Keratinocyte (primary cell): ENCODE measurements at regions not wholly inside any gene's neighbourhood (a gene's known extent, or its start where the extent isn't known, plus 50 kb on each side); places are given as distances from the start of the nearest gene placed in this dataset.

ENCODE experiments used
- DNase-seq: peaks from one replicate; pipeline ENCODE4 v3.0.0-alpha.2; 2011; ENCODE audit warnings: low read depth, missing footprints, low spot score
- FAIRE-seq: peaks from 2 replicates; lab custom pipeline; 2011; peaks lifted over from hg19 to GRCh38; lab: Jason Lieb, UNC
- H2AFZ ChIP-seq: 2 replicates; pipeline ENCODE4 v1.6.0; 2012; ENCODE audit warnings: low read length, control low read depth, inconsistent platforms; ENCODE audit not compliant: control insufficient read depth
- H3K27ac ChIP-seq: 2 replicates; pipeline ENCODE4 v1.5.1; 2011; ENCODE audit warnings: low read length; ENCODE audit not compliant: control insufficient read depth, insufficient read depth
- H3K27me3 ChIP-seq: 3 replicates; pipeline ENCODE4 v1.6.0; 2011; ENCODE audit warnings: low read length; ENCODE audit not compliant: control insufficient read depth, insufficient read depth; ENCODE audit errors: extremely low read depth
- H3K36me3 ChIP-seq, 2 experiments: 2 replicates in 1 of 2; 3 replicates in 1 of 2; pipeline ENCODE4 v1.5.1; 2011; ENCODE audit warnings: low read length in 2 of 2, mild to moderate bottlenecking in 1 of 2; ENCODE audit not compliant: control insufficient read depth in 2 of 2, insufficient read depth in 2 of 2; ENCODE audit errors: extremely low read depth in 1 of 2
- H3K4me1 ChIP-seq: 3 replicates; pipeline ENCODE4 v1.5.1; 2011; ENCODE audit warnings: low read length; ENCODE audit not compliant: control insufficient read depth, insufficient read depth; ENCODE audit errors: extremely low read depth
- H3K4me2 ChIP-seq: 3 replicates; pipeline ENCODE4 v1.6.0; 2011; ENCODE audit warnings: low read depth, low read length; ENCODE audit not compliant: control insufficient read depth, insufficient read depth; ENCODE audit errors: extremely low read depth
- H3K4me3 ChIP-seq, 3 experiments: fragments of 200-600 bp in 1 of 3; sonication (generic) in 1 of 3; 2 replicates in 2 of 3; 3 replicates in 1 of 3; pipeline ENCODE4 v1.5.1; 2011 to 2016; ENCODE audit warnings: low read length in 3 of 3, mild to moderate bottlenecking in 3 of 3, control low read depth in 2 of 3, inconsistent platforms in 1 of 3, low read depth in 1 of 3, mixed read lengths in 1 of 3, mixed run types in 1 of 3, moderate library complexity in 1 of 3; ENCODE audit not compliant: control insufficient read depth in 2 of 3, insufficient read depth in 2 of 3; ENCODE audit errors: extremely low read depth in 1 of 3
- H3K79me2 ChIP-seq: 2 replicates; pipeline ENCODE4 v1.6.0; 2012; ENCODE audit warnings: low read length; ENCODE audit not compliant: control insufficient read depth, insufficient read depth
- H3K9ac ChIP-seq: 3 replicates; pipeline ENCODE4 v1.6.0; 2011; ENCODE audit warnings: low read length; ENCODE audit not compliant: control insufficient read depth, insufficient read depth; ENCODE audit errors: extremely low read depth
- H3K9me1 ChIP-seq: 3 replicates; pipeline ENCODE4 v1.6.0; 2011; ENCODE audit warnings: low read length; ENCODE audit not compliant: control insufficient read depth, insufficient read depth; ENCODE audit errors: extremely low read depth
- H3K9me3 ChIP-seq: 2 replicates; pipeline ENCODE4 v1.5.1; 2012; ENCODE audit warnings: low read depth, low read length; ENCODE audit not compliant: control insufficient read depth
- H4K20me1 ChIP-seq: 3 replicates; pipeline ENCODE4 v1.6.0; 2011; ENCODE audit warnings: low read length; ENCODE audit not compliant: control insufficient read depth, insufficient read depth; ENCODE audit errors: extremely low read depth
- CTCF ChIP-seq, 3 experiments: IDR thresholded peaks in 1 of 3; conservative IDR thresholded peaks in 1 of 3; optimal IDR thresholded peaks in 1 of 3; 2 replicates in 2 of 3; 3 replicates in 1 of 3; pipeline versions ENCODE3 to v1.5.1; 2011; ENCODE audit warnings: low read length in 3 of 3, mild to moderate bottlenecking in 3 of 3, moderate library complexity in 2 of 3, control low read depth in 1 of 3, inconsistent platforms in 1 of 3; ENCODE audit not compliant: insufficient read depth in 2 of 3; ENCODE audit errors: extremely low read depth in 1 of 3
- EZH2 ChIP-seq: IDR thresholded peaks from one replicate; pipeline ENCODE4 v1.6.1; 2012; ENCODE audit warnings: inconsistent platforms, mild to moderate bottlenecking, low read length, moderate library complexity
- dilution Hi-C: fragments of 300-500 bp; cut with MboI; formaldehyde crosslinking; loops from one replicate; pipeline ENCODE4 v1.7.0; 2020; ENCODE audit warnings: low sequenced_read_pairs; ENCODE audit not compliant: extremely low pct_ligation_motif_present

- no peak overlapping the region for H3K4me2 ChIP-seq
- dilution Hi-C loops, result no loop called here
- H4K20me1 ChIP-seq, result no peaks in the 10 kb centered on the region
- H3K9me1 ChIP-seq, result no peaks in the 10 kb centered on the region
- no peak overlapping the region for H2AFZ ChIP-seq
- no peaks in the 10 kb centered on the region for H3K4me1 ChIP-seq
- no peak for FAIRE-seq
- no peaks in the 10 kb centered on the region for H3K79me2 ChIP-seq
- H3K4me3 ChIP-seq, result no peak overlapping the region
- H3K9ac ChIP-seq, result no peak overlapping the region
- no peak for DNase-seq
- TF ChIP-seq CTCF (optimal IDR thresholded peaks at IDR 0.05 in 1 of 3, IDR thresholded peaks at IDR 0.05 in 1 of 3, conservative IDR thresholded peaks at IDR 0.05 in 1 of 3; ENCODE audit: extremely low read depth in 1 of 3, insufficient read depth in 2 of 3, low read length in 3 of 3) (no peak), EZH2 (no peak)
- H3K27me3 ChIP-seq, result no peaks in the 10 kb centered on the region
- no peak overlapping the region for H3K27ac ChIP-seq
- no peaks in the 10 kb centered on the region for H3K36me3 ChIP-seq
- no peaks in the 10 kb centered on the region for H3K9me3 ChIP-seq
Observed at GRCh38 chr7:79563821-79564522, 110.5 kb upstream of the MAGI2 start.

- no peaks in the 10 kb centered on the region for H4K20me1 ChIP-seq
- no peak overlapping the region for H3K4me3 ChIP-seq
- no peak overlapping the region for H2AFZ ChIP-seq
- H3K4me2 ChIP-seq, result no peak overlapping the region
- no peaks in the 10 kb centered on the region for H3K9me3 ChIP-seq
- H3K4me1 ChIP-seq, result peaks cover 9% of the 10 kb centered on the region
- no peak overlapping the region for H3K9ac ChIP-seq
- no peak for DNase-seq
- no peaks in the 10 kb centered on the region for H3K36me3 ChIP-seq
- no peaks in the 10 kb centered on the region for H3K9me1 ChIP-seq
- no peaks in the 10 kb centered on the region for H3K27me3 ChIP-seq
- no peak for TF ChIP-seq CTCF (optimal IDR thresholded peaks at IDR 0.05 in 1 of 3, IDR thresholded peaks at IDR 0.05 in 1 of 3, conservative IDR thresholded peaks at IDR 0.05 in 1 of 3; ENCODE audit: extremely low read depth in 1 of 3, insufficient read depth in 2 of 3, low read length in 3 of 3)
- FAIRE-seq, result no peak
- dilution Hi-C loops, result no loop called here
- no peaks in the 10 kb centered on the region for H3K79me2 ChIP-seq
- H3K27ac ChIP-seq, result no peak overlapping the region
Observed at GRCh38 chr7:79555571-79555970, 102.1 kb upstream of the MAGI2 start.
